NCI-H2029 (cell line): ENCODE measurements at regions not wholly inside any gene's neighbourhood (a gene's known extent, or its start where the extent isn't known, plus 50 kb on each side); places are given as distances from the start of the nearest gene placed in this dataset.

ENCODE experiments used
- DNase-seq: peaks from one replicate; lab custom pipeline; 2025; lab: John Stamatoyannopoulos, UW

DNA sequence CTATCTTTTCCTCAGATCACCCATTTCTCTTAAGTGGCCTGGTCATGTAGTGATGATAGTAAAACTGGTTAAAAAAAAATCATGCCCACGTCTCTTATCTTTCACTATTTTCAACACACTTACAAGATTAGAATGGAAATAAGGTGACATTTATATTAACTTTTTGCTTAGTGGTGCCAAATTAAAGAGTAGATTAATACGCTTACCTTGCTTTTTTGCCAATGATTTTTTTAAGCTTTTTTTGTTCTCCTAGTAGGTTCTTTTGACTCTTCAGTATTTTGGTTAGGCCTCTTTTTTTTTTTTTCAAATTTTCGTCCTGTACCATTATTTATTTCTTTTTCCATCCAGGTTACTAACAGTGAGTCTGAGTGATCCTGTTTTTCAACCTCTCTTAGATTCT, 147.9 kb downstream of the PTCSC3 start:
- no peak for DNase-seq

DNA sequence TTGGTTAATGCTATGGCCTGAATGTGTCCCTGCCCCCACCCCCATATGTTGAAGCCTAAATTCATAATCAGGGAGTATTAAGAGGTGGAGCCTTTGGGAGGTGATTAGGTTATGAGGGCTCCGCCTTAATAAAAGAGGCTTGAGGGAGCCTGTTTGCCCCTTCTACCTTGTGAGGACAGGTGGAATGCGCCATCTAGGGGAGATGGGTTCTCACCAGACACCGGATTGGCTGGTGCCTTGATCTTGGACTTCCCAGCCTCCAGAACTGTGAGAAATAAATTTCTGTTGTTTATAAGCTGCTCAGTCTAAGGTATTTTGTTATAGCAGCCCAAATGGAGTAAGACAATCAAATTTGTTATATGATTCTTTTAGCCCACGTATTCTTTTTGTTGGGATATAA, 148.3 kb downstream of the PTCSC3 start:
- peak; percentile 45 for DNase-seq

DNA sequence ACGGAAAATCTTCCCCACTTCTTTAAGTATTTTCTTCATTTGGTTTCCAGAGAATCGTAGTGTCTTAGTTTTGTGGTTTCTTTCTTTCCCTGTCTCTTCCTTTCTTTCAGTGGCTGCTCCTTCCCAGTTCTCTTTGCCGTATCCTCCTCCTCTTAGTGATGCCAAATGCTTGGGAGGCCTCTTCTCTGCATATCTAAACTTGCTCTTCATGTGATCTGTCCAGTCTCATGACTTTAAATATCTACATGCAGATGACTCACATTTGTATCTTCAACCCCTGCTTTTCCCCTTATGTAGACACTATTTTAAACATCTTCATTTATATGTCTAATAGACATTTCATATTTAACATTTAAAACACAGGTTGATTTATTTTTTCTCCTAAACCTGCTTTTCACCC, 149.2 kb downstream of the PTCSC3 start:
- DNase-seq: no peak

DNA sequence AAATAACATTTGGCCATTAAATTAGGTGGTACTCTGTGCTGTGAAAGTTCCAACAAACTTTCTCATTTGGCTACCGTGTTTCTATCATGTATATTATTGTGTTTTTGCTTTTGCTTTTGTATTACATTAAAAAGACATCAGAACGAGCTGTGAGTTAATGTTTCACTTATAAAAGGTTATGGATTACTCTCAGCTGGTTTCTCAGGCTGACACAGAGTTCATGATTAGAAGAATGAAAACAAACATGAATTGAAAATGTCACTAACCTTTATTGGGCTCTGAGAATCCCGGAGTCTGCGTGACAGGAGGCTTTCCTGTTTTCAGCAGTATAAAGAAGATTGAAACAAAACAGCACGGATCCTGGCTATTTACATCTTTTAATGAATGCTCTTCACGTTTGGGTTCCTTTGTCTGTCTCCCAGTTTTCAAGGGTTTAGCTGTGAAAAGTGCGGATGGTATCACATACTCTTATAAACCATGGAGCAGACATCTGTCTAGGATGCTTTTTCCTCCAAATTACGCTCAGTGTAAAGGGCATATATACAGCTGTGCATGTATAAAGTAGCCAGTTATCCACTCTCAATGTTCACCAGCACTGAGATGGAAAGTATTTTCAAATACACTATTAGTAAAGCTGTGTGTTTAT, 153.6 kb downstream of the PTCSC3 start:
- no peak for DNase-seq

DNA sequence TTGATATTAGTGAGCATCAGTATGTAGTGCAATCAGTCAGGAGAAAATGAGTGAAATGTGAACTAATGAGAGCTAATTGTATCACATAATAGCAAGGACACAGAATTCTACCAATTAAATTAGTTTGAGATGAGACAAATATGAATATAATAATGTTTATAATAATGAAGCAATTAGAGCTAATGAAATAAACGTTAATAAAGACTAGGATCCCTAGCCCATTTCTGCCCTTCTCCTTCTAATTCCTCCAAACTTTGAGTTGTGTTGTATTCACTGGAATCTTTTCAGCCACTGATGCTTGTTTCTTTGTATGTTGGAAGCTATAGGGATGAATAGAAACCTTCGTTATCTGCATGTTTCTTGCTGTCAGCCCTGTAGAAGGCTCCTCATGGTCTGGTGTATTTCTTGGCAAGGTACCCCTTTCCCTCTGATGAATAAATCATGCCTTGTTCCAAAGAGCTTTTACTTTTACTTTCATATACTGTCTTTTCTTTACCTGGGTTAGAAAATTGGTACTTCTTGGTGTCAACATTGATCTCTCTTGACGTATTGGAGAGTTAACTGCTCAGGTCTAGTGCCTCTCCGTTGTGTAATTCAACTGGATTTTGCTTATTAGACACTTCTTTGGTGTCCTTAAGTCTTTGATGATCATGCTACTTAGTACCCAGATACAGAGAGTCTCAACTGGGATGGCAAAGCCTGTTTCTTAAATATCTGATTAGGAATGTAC, 154.8 kb downstream of the PTCSC3 start:
- DNase-seq: no peak

DNA sequence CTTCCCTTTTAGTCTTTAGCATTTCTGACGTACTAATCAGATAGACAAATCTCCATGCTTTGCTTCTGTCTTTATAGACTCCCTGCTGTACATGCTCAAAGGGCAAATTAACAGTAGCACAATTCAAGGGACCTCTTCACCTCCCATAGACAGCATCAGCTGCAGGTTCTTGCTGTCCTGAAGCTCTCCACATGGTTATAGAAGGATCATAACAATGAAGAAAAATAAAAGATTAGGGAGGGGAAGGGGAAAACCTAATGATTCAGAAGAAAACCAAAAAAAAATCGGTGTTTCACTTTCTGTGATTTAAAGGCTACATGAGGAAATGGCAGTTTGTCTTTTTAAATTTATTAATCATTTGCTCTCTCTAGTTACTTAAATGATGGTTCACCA, 155.5 kb downstream of the PTCSC3 start:
- no peak for DNase-seq

DNA sequence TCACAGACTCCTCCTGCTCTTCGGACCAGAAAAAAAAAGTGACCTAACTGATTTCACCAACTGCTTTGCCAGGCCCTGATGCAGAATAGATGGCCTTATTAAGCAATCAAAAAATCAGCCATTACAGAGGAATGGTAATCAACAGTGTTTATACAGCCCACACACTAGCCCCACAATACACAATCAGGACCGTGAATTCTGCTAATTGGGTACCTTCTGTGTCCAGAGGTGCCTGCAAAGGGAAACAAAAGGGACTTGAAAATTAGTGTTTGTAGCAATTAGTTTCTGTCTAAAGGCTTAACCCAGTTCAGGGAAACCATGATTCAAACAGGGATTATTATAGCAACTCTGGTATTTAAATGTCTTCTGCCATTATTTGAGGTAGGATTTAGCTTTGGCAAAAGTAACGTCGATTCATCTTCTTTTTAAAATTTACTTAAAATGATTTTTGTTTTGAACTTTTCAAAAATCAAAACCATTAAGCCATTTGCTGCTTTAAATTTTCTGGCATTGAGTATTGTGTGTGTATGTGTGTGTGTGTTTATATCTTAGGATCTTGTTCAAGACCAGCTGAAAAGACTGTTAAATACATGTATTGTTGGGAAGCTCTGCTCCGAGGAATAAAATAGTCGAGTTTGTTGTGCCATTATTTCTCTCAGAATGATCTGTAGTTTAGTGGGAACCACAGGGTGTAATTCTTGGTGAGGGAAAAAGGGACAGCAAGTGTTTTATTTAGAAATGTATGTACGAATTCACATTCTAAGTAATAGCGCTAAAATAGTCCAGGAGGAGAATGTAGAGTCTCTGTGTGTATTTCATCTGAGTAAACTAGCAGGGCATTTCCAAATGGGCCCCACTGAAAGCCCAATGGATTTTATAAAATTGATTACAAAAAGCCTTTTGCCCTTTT, 156.1 kb downstream of the PTCSC3 start:
- no peak for DNase-seq

DNA sequence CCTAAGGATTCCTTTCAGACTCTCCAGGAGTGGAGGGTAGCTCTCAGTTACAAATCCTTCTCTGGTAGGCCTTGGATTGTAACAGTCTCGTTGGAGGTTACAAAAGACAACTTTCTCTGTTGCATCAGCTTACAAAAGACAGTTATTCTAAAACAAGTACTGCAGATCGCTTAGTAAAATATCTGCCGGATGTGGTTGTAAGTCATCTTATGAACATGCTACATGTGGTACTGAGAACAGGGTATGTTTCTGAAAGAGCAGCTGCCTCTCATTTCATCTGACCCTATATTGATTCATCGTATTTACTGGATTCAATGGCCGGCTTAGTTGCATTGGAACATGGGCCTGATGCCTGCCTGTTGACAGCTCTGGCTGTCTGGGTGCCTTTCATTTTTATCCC, 157.4 kb downstream of the PTCSC3 start:
- DNase-seq: no peak

DNA sequence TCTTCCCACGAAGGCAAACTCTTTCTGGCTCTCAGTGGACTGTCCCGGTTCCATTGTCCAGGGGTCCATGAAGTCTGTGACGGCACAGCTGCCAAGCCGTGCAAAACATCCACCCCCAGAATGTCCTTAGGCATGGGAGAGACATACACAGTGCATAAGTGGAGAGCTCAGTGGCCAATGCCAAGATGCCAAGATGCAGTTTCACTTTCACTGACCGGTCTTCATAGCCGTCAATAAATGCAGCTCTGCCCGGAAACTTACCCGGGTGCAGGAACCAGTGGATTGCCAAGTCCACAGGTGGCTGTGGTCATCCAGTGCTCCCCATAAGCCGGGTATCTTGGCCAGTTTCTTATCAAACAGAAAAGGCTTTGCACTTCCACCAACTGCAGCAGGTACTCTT, 162.3 kb downstream of the PTCSC3 start:
- peak; percentile 45 for DNase-seq

DNA sequence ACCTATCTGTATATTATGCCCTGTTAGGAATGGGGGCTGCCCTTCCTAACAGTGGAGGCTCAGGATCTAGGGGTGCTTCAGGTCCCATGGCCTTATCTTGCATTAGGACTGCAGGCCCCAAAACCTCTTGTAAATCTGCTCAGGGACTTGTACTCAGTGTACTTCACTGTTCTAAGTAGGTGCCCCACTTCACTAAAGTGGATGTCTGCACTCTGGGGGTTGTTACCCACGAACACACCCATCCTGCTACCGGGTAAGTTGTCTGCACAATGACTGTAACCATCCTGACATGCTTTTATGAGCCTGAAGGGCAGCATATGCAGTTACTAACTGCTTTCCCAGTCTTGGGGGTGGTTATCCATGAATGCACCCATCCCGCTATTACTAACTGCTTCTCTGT, 163.0 kb downstream of the PTCSC3 start:
- DNase-seq: no peak

DNA sequence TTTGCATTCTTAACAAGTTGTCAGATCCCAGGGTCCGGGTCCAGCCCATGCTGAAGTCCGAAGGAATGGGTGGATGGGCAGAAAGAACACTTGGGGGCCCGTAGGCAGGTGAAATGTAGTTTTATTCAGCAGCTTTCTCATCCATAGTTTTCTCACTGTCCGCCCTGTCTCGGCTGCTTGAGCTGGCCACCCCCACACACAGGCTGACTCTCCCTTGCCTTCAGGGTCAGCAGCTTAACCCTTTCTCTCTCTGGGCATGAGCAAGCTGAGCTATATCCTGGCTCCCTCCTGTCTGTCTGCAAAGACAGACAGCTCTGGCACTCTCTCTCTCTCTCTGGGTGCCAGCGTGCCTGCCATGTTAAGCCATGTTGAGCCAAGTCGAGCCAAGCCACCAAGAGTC, 163.9 kb downstream of the PTCSC3 start:
- no peak for DNase-seq

DNA sequence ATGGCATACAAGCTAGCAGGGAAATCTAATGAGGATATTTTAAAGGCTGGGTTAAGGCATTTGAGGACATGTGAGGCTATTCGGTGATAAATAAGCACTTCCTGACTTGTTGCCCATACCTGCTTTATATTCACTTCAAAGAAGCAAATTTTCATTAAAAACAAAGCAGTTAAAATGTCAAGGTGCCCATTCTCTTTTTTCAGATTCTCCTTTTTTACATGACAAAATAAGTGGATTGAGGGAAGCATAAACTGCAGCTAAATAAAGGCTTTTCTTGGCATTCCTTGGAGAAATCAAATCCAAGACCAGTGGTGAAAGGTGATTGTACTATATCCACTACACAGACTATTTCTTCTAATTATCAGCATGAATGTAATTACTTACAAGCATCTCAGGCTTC, 166.9 kb downstream of the PTCSC3 start:
- no peak for DNase-seq

DNA sequence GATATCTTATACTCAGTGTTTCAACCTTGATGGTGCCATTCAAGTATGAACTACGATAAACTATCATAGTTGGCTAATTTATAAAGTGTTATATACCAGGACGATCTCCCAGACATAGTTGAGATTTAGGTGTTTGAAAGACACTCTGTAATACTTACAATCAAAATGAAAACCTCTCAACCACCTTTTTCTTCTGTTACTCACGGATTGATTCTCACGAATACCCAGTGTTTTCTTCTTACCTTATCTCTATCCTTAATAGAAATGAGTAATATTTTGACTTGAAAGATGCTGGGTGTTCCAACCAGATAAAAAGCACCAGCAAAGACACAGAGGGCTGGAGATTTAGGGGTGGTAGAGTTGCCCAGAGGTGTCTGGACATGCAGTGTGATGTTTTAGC, 169.9 kb downstream of the PTCSC3 start:
- DNase-seq: no peak

DNA sequence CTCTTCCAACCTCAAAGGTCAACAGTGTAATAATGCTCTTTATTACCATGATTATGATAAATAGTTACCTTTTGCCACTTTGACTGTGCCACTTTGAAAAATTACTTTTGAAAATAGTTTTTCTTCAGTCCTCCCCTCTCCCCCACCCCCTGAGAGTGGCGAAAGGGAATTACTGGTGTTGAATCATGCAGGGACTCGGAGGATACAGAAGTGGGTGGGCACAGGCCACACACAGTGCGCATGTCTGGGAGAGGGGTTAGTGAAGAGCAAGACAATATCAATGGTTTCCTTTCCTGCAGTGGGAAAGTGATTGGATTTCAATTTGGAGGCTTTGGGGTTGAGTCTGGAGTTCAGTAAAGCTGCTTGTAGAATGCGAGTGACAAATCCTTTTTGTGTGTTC, 170.9 kb downstream of the PTCSC3 start:
- no peak for DNase-seq

DNA sequence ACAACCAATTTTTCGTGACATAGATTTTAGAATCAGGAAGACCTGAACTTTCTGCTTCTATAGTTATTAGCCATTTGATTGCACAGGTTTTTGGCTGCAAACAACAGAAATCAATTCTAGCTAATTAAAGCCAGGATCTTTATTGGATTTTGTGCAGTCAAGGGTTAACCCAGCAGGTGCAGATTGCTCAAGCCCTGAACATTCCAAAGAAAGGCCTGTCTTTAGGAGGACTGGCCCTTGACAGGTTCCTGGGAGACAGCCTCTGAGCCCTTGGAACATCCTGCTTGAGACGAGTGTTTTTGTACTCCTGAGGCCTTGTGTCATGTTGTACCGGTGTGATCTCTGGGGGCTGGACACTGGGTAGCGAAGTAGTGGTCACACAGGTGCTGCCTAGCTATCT, 174.6 kb downstream of the PTCSC3 start:
- no peak for DNase-seq

DNA sequence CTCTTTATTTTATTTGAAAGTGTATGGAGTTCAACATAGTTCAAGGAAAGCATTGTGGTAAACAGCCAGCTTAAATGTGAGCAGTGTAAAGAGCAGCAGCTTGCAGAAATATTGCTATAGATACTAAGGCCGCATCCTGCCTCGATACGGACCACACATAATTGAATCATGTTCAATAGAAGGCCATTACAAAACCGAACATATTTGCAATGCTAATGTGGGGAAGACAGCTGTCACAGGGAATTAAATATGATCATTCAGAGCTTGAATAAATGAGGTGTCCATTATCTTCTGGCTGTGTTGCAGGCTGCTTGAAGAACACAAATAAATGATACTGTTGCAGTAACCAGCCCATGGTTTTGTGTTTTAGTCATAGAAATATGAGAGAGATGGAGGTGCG, 173.2 kb downstream of the BRMS1L start:
- DNase-seq: no peak

DNA sequence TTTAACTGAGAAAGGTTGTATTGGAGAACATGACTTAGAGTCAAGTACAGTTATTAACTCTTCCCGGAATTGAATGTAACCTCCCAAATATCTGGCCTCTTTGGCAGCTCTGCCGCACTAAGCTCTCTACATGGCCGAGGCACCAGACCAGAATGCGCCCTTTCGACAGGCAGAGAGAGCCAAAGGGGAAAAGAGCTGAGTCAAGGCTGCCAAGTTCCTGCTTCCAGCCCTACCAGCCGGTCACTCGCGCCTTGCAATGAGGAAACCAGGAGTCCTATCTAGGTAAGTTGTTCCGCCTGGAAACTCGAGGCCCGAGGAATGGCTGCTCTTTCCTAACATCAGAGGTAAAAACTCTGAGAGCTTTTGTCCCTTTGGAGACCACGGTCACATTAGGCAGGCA, 172.2 kb downstream of the BRMS1L start:
- DNase-seq: no peak

DNA sequence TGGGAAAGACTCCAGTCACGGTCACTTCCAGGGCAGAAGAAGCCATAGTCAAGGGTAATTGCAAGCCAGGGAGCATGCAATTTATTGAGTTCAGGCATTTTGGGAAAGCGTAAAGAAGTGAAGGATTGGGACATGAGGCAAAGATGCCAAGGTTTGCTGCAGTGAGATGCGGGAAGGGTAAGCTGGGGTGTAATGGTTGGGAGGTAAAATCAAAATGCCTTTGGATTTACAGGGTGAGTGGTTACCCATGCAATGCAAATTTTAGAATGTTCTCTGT, 167.5 kb downstream of the BRMS1L start:
- no peak for DNase-seq

DNA sequence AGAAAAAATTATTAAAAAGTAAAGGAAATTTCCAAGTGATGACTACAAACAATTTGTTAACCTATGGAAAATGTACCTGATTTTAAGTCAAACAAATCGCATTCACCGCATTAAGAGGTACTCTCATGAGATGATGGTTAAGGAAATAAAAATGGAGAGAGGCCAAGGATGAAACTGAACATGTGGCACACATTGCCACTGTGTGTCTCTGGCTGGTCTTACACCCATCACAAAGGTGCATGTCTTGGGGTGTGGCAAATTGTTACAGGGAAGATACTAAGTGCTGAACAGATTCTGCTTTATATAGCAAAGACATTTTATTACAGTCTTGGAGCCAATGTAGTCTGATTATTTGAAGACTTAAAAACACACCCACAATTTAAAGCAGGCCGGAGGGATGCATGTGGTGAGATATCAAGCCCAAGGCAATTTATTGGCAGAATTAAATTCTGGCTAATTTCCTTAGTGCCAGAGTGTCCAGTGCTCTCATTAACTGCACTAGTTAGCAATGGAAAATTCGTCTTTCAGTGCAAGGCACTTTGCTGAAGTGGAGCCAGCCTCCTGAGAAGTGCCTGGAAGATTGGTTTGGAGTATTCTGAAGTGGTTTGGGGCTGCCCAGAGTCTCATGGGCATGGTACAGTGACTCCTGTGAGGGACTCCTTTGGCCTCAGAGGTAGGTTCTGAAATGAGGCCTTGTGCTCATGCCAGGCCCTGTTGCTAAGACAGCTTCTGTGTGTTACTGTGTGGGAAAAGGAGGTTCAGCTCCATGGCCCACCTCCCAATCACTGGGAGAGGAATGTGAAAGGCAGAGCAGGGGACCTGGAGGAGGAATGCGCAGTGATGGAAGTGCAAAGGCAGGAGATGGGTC, 166.9 kb downstream of the BRMS1L start:
- DNase-seq: peak; percentile 42

DNA sequence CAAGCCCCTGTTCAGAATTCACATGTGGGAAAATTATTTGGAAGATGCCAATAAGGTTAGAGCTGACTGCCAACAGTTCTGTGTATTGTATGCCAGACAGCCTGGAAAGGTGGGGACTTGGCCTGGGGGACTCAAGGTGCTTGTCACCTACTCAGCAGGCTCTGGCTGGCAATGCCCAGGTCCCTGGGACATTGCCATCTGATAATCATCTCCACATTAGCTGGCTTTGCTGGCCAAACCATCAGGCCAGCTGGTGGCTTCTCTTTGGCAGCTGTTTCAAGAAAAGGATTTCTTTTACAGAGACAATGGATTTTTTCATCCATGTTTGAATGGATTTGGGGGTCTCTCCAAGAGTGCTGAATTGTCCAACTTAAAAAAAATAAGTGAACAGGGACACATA, 165.2 kb downstream of the BRMS1L start:
- DNase-seq: peak; percentile 83

DNA sequence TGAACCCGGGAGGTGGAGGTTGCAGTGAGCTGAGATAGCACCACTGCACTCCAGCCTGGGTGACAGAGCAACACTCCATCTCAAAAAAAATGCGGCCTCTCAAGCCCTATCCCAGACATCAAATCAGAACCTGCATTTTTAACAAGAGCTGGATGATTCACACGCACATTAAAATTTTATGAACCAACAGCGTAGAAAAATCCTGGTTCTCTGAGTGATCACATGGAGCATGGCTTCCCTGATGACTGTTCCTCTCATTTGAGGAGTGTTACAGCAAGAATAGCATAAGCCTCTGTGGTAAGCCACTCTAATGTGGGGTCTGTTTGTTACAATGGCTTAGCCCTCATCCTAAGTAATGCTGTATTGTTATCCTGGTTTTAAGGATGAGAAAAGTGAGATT, 163.6 kb downstream of the BRMS1L start:
- DNase-seq: no peak

DNA sequence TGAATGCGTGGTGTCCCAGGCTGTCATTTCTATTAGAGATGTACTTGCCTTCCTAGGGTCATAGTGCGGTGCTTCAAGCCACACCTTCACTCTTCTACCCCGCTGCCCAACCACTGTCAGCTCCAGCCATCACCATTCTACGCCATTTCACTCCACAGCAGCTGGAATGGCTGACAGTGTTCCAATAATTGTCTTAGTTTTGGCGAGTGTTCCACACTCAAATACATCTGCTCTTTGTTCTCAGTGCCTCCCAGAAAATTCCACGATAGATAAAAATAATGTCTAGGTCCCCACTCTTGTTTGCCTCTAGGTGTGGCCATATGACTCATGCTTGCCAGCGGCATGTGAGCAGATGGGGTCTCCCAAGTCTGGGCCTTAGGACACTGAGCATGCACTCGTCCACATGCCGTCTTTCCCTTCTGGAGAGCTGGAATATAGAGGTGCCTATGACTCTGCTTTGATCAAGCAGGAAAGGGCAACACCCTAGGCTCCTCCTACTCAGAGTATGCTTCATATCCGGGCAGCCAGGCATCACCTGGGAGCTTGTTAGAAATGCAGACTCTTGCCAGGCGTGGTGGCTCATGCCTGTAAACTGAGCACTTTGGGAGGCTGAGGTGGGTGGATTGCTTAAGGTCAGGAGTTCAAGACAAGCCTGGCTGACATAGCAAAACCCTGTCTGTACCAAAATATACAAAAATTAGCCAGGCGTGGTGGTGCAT, 163.0 kb downstream of the BRMS1L start:
- no peak for DNase-seq
